T-cell (primary cell): ENCODE measurements at regions not wholly inside any gene's neighbourhood (a gene's known extent, or its start where the extent isn't known, plus 50 kb on each side); places are given as distances from the start of the nearest gene placed in this dataset.
"Not testable (repeated sequence)": the region's sequence is repeated elsewhere in the genome, so short reads cannot be mapped to it uniquely, and the experiment has no call there.

Experiments used
- ATAC-seq, 4 experiments: fragments of 200-7000 bp in 3 of 4; fragments of 150-1000 bp in 1 of 4; cut with Tn5 transposase; replicated peaks in 1 of 4; 1 replicate in 3 of 4; 2 replicates in 1 of 4; pipeline ENCODE4 v1.10.0; 2021; ENCODE audit warnings: moderate library complexity in 3 of 4, mild to moderate bottlenecking in 2 of 4, moderate number of reproducible peaks in 1 of 4
- CTCF ChIA-PET, 2 donors: fragments of 300-600 bp; sonication (Branson Sonifier 250); formaldehyde crosslinking; loops; one replicate each; lab custom pipeline; 2022; ENCODE audit warnings: antibody characterized with exemption in 2 of 2; lab: Charles Lee
- POLR2A ChIA-PET, 2 donors: fragments of 300-600 bp; sonication (Branson Sonifier 250); formaldehyde crosslinking; loops; one replicate each; lab custom pipeline; 2022; ENCODE audit warnings: antibody characterized with exemption in 2 of 2; lab: Charles Lee
- DNase-seq, 35 experiments: peaks; one replicate each; pipeline versions ENCODE4 v3.0.0 to v3.0.0-alpha.2; 2013 to 2023
- H3K27ac ChIP-seq: one replicate; pipeline ENCODE4 v1.5.1; 2013; ENCODE audit warnings: low read length
- H3K27me3 ChIP-seq, 2 experiments: replicated peaks in 1 of 2; 1 replicate in 1 of 2; 2 replicates in 1 of 2; pipeline versions ENCODE4 v1.6.1 to v1.7.0; 2013; ENCODE audit warnings: low read length in 1 of 2, mixed read lengths in 1 of 2; ENCODE audit not compliant: control insufficient read depth in 2 of 2, insufficient read depth in 2 of 2; ENCODE audit errors: extremely low read depth in 1 of 2
- H3K36me3 ChIP-seq, 2 donors: 1 replicate in 1 of 2; 2 replicates in 1 of 2; pipeline versions ENCODE4 v1.6.1 to v1.7.0; 2013; ENCODE audit warnings: low read length in 1 of 2; ENCODE audit not compliant: control insufficient read depth in 2 of 2, insufficient read depth in 1 of 2; ENCODE audit errors: extremely low read depth in 1 of 2
- H3K4me1 ChIP-seq, 2 experiments: 1 replicate in 1 of 2; 2 replicates in 1 of 2; pipeline versions ENCODE4 v1.6.1 to v1.7.0; 2013; ENCODE audit warnings: low read length in 2 of 2, mixed read lengths in 1 of 2; ENCODE audit not compliant: insufficient read depth in 2 of 2, control insufficient read depth in 1 of 2; ENCODE audit errors: extremely low read depth in 1 of 2
- H3K4me3 ChIP-seq, 2 donors: 1 replicate in 1 of 2; 2 replicates in 1 of 2; pipeline versions ENCODE4 v1.5.1 to v1.7.0; 2013; ENCODE audit warnings: mild to moderate bottlenecking in 2 of 2, low read length in 1 of 2, moderate library complexity in 1 of 2; ENCODE audit not compliant: control insufficient read depth in 1 of 2; ENCODE audit errors: extremely low read depth in 1 of 2
- H3K9me3 ChIP-seq: 2 replicates; pipeline ENCODE4 v1.7.0; 2013
- H3K27ac Mint-ChIP-seq, 2 donors: one replicate each; pipeline ENCODE4 v1.8.0; 2020 to 2021; ENCODE audit warnings: mild to moderate bottlenecking in 2 of 2, mixed read lengths in 2 of 2
- H3K27me3 Mint-ChIP-seq, 2 donors: one replicate each; pipeline ENCODE4 v1.8.0; 2021 to 2022; ENCODE audit warnings: mixed read lengths in 2 of 2
- H3K36me3 Mint-ChIP-seq: one replicate; pipeline ENCODE4 v1.8.0; 2021; ENCODE audit warnings: mixed read lengths
- H3K4me1 Mint-ChIP-seq, 3 donors: one replicate each; pipeline ENCODE4 v1.8.0; 2020 to 2022; ENCODE audit warnings: mixed read lengths in 3 of 3, mild to moderate bottlenecking in 1 of 3
- H3K4me3 Mint-ChIP-seq, 3 donors: one replicate each; pipeline ENCODE4 v1.8.0; 2020 to 2022; ENCODE audit warnings: mild to moderate bottlenecking in 3 of 3, mixed read lengths in 3 of 3, moderate library complexity in 3 of 3
- H3K9me3 Mint-ChIP-seq, 3 donors: one replicate each; pipeline ENCODE4 v1.8.0; 2020 to 2022; ENCODE audit warnings: mixed read lengths in 3 of 3
- WGBS: methylation state at CpG from one replicate; pipeline ENCODE4 v1.1.5; 2013; ENCODE audit warnings: missing lambda C conversion rate; ENCODE audit not compliant: insufficient coverage; 5-methylcytosine and 5-hydroxymethylcytosine counted together

GRCh38 chr2:49342156-49342555, 187.8 kb upstream of the FSHR start:
- Mint-ChIP-seq H3K9me3 (peaks cover 0 to 5% (median 0%) of the 10 kb centered on the region in 3 donors), H3K27me3 (no peaks in the 10 kb centered on the region), H3K4me1 (no peaks in the 10 kb centered on the region), H3K36me3 (no peaks in the 10 kb centered on the region), H3K4me3 (no peak overlapping the region), H3K27ac (no peak overlapping the region)
- WGBS, result no CpG with 5 or more reads among the region's 1 CpG
- POLR2A ChIA-PET, result no interaction called here
- no peaks in the 10 kb centered on the region for H3K36me3 ChIP-seq
- CTCF ChIA-PET, result no interaction called here
- no peaks in the 10 kb centered on the region for H3K9me3 ChIP-seq
- H3K4me3 ChIP-seq, result no peak overlapping the region
- DNase-seq, result no peak
- ATAC-seq, result no peak
- H3K27ac ChIP-seq, result no peak overlapping the region
- H3K4me1 ChIP-seq, result no peaks in the 10 kb centered on the region
- no peaks in the 10 kb centered on the region for H3K27me3 ChIP-seq

- ChIA-PET CTCF (no interaction called here), POLR2A (no interaction called here)
- Mint-ChIP-seq H3K27me3 (no peaks in the 10 kb centered on the region), H3K4me1 (no peaks in the 10 kb centered on the region), H3K4me3 (no peak overlapping the region), H3K9me3 (peaks cover 5 to 13% (median 9%) of the 10 kb centered on the region in 3 donors), H3K27ac (no peak overlapping the region), H3K36me3 (no peaks in the 10 kb centered on the region)
- ATAC-seq, result no peak
- no peak overlapping the region for H3K27ac ChIP-seq
- no peak overlapping the region for H3K4me3 ChIP-seq
- no peaks in the 10 kb centered on the region for H3K36me3 ChIP-seq
- DNase-seq, result no peak
- H3K4me1 ChIP-seq, result no peaks in the 10 kb centered on the region
- H3K9me3 ChIP-seq, result no peaks in the 10 kb centered on the region
- WGBS, result 79% methylated on average over 4 of the region's 5 CpGs
- no peaks in the 10 kb centered on the region for H3K27me3 ChIP-seq
Observed at GRCh38 chr2:49335546-49335945, 181.2 kb upstream of the FSHR start.

DNA sequence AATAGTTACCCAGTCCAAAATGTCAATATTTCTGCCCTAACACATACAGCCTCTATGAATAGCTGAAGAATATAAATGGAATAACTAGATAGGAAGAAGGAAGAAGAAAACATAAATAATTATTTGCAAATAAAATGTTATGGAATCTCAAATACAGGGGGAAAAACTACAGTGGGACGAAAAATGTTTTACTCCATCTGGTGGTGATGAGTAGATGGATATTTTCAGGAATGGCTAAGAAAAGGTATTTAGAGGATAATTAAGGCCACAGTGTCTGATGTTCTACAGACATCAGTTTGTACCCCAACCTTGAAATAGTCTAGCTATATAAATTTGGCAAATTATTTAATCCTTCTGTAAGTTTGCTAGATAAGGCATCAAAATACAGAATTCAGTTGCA, 178.1 kb upstream of the FSHR start:
- no peaks in the 10 kb centered on the region for H3K4me1 Mint-ChIP-seq
- Histone ChIP-seq H3K36me3 (no peaks in the 10 kb centered on the region), H3K9me3 (no peaks in the 10 kb centered on the region), H3K27ac (no peak overlapping the region), H3K27me3 (no peaks in the 10 kb centered on the region), H3K4me1 (no peaks in the 10 kb centered on the region), H3K4me3 (no peak overlapping the region)
- ATAC-seq (no peak), DNase-seq (no peak)
- H3K27me3 Mint-ChIP-seq, result no peaks in the 10 kb centered on the region
- POLR2A ChIA-PET, result no interaction called here
- H3K27ac Mint-ChIP-seq, result no peak overlapping the region
- no peaks in the 10 kb centered on the region for H3K36me3 Mint-ChIP-seq
- H3K4me3 Mint-ChIP-seq, result no peak overlapping the region
- CTCF ChIA-PET, result no interaction called here
- H3K9me3 Mint-ChIP-seq, result peaks cover 8 to 13% (median 9%) of the 10 kb centered on the region in 3 donors
- WGBS, result no CpG with 5 or more reads among the region's 1 CpG

- H3K27ac Mint-ChIP-seq, result no peak overlapping the region
- no peaks in the 10 kb centered on the region for H3K27me3 Mint-ChIP-seq
- no peaks in the 10 kb centered on the region for H3K4me1 ChIP-seq
- no peaks in the 10 kb centered on the region for H3K9me3 ChIP-seq
- no peak overlapping the region for H3K4me3 ChIP-seq
- H3K4me3 Mint-ChIP-seq, result no peak overlapping the region
- no peak for ATAC-seq
- no peaks in the 10 kb centered on the region for H3K36me3 ChIP-seq
- no peaks in the 10 kb centered on the region for H3K27me3 ChIP-seq
- no peak for DNase-seq
- POLR2A ChIA-PET, result no interaction called here
- H3K9me3 Mint-ChIP-seq, result peaks cover 15 to 23% (median 16%) of the 10 kb centered on the region in 3 donors
- H3K36me3 Mint-ChIP-seq, result no peaks in the 10 kb centered on the region
- CTCF ChIA-PET, result no interaction called here
- no CpG with 5 or more reads among the region's 1 CpG for WGBS
- no peaks in the 10 kb centered on the region for H3K4me1 Mint-ChIP-seq
- H3K27ac ChIP-seq, result no peak overlapping the region
Observed at GRCh38 chr2:49318531-49318930, 164.2 kb upstream of the FSHR start.

DNA sequence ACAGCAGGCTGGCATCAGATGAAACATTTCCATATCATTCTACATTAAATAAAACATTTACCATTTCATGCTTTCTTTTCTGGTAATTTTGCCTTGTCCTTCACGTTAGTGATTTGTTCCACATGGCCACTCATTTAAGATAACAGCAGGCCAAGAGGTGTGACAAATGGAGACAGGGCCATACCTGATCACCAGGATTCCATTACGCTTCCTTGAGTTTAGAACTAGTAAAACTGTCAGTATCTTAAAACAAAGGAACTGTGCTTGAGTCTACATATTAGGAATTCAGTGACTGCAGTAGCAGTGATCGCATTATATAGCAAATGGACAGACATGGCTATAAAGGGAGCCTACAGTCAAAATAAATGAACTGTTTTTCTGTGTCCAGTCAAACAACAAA, 155.1 kb upstream of the FSHR start:
- ATAC-seq (no peak), DNase-seq (no peak)
- no peaks in the 10 kb centered on the region for H3K27me3 ChIP-seq
- H3K4me1 Mint-ChIP-seq, result no peaks in the 10 kb centered on the region
- no peaks in the 10 kb centered on the region for H3K4me1 ChIP-seq
- H3K4me3 Mint-ChIP-seq, result no peak overlapping the region
- no peaks in the 10 kb centered on the region for H3K36me3 Mint-ChIP-seq
- H3K27me3 Mint-ChIP-seq, result no peaks in the 10 kb centered on the region
- no peak overlapping the region for H3K4me3 ChIP-seq
- CTCF ChIA-PET, result no interaction called here
- no peaks in the 10 kb centered on the region for H3K9me3 ChIP-seq
- H3K27ac ChIP-seq, result no peak overlapping the region
- peaks cover 6 to 23% (median 6%) of the 10 kb centered on the region in 3 donors for H3K9me3 Mint-ChIP-seq
- H3K27ac Mint-ChIP-seq, result no peak overlapping the region
- POLR2A ChIA-PET, result no interaction called here
- 62% methylated on average over 3 of the region's 3 CpGs for WGBS
- no peaks in the 10 kb centered on the region for H3K36me3 ChIP-seq

- 88% methylated on average over 1 of the region's 3 CpGs for WGBS
- Mint-ChIP-seq H3K4me1 (no peaks in the 10 kb centered on the region), H3K36me3 (no peaks in the 10 kb centered on the region), H3K9me3 (peaks cover 6 to 16% (median 13%) of the 10 kb centered on the region in 3 donors), H3K27me3 (no peaks in the 10 kb centered on the region), H3K4me3 (no peak overlapping the region), H3K27ac (no peak overlapping the region)
- ChIA-PET POLR2A (no interaction called here), CTCF (no interaction called here)
- Histone ChIP-seq H3K9me3 (no peaks in the 10 kb centered on the region), H3K27ac (no peak overlapping the region), H3K4me1 (no peaks in the 10 kb centered on the region), H3K36me3 (no peaks in the 10 kb centered on the region), H3K4me3 (no peak overlapping the region), H3K27me3 (no peaks in the 10 kb centered on the region)
- ATAC-seq (no peak), DNase-seq (no peak)
Observed at GRCh38 chr2:49306925-49307324, 152.6 kb upstream of the FSHR start.

GRCh38 chr2:49298693-49299092, 144.4 kb upstream of the FSHR start:
- H3K27me3 Mint-ChIP-seq, ATAC-seq, H3K27ac ChIP-seq, H3K9me3 ChIP-seq, POLR2A ChIA-PET, H3K36me3 Mint-ChIP-seq, H3K4me3 Mint-ChIP-seq, CTCF ChIA-PET, H3K4me1 ChIP-seq, H3K4me3 ChIP-seq, H3K27me3 ChIP-seq, H3K27ac Mint-ChIP-seq, H3K36me3 ChIP-seq, DNase-seq, H3K4me1 Mint-ChIP-seq: not testable (repeated sequence)
- H3K9me3 Mint-ChIP-seq, result peaks cover 7 to 21% (median 13%) of the 10 kb centered on the region in 3 donors
- WGBS, result 51% methylated on average over 3 of the region's 5 CpGs
